ENCODE measurements at regions not wholly inside any gene's neighbourhood (a gene's known extent, or its start where the extent isn't known, plus 50 kb on each side); places are given as distances from the start of the nearest gene placed in this dataset.

- H3K4me3 ChIP-seq (ENCODE audit: low read length in 2 of 2), result no peak overlapping the region
These were observed 1791.6 kb downstream of the SUCLG1 start for GRCh38 chr2:82667491-82667890.

GRCh38 chr2:82665691-82666090 lies 1793.4 kb downstream of the SUCLG1 start:
- Histone ChIP-seq H3K9ac (ENCODE audit: low read length in 2 of 2) (no peak overlapping the region), H3K27me3 (ENCODE audit: control insufficient read depth in 1 of 2, insufficient read depth in 2 of 2, low read length in 2 of 2) (no peaks in the 10 kb centered on the region), H3K4me3 (ENCODE audit: low read length in 2 of 2) (no peak overlapping the region), H3K27ac (ENCODE audit: low read length) (no peak overlapping the region), H3K36me3 (ENCODE audit: control insufficient read depth in 2 of 2, insufficient read depth in 2 of 2, low read length in 2 of 2) (no peaks in the 10 kb centered on the region), H3K9me3 (ENCODE audit: control insufficient read depth in 2 of 2, low read length in 2 of 2) (no peaks in the 10 kb centered on the region), H3K4me1 (ENCODE audit: control insufficient read depth, insufficient read depth, low read length) (no peaks in the 10 kb centered on the region)

More at GRCh38 chr2:82667491-82667890, 1791.6 kb downstream of the SUCLG1 start:
- H3K27ac ChIP-seq (ENCODE audit: low read length), result no peak overlapping the region
- no peak overlapping the region for H3K9ac ChIP-seq (ENCODE audit: low read length in 2 of 2)
- no peaks in the 10 kb centered on the region for H3K9me3 ChIP-seq (ENCODE audit: control insufficient read depth in 2 of 2, low read length in 2 of 2)
- no peaks in the 10 kb centered on the region for H3K27me3 ChIP-seq (ENCODE audit: control insufficient read depth in 1 of 2, insufficient read depth in 2 of 2, low read length in 2 of 2)
- no peaks in the 10 kb centered on the region for H3K4me1 ChIP-seq (ENCODE audit: control insufficient read depth, insufficient read depth, low read length)
- no peaks in the 10 kb centered on the region for H3K36me3 ChIP-seq (ENCODE audit: control insufficient read depth in 2 of 2, insufficient read depth in 2 of 2, low read length in 2 of 2)

DNA sequence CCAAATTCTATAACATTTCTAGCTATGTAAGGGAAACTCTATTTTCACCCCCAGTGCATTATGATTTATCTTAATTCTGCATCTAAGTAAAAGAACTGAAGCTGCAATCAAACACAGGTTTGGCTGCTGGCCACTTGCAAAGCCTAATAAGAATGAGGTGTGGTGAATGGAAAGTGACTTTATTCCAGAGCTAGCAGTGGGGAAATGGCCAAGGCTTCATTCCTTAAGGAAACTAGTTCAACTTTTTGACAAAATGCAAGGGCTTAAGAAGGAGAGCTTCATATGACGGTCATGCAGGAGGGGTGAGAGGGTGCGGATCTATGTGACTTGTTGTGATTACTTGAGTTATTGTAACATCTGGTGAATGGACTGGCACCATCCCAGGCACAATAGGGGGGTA lies 1802.0 kb downstream of the SUCLG1 start:
- Histone ChIP-seq H3K9me3 (ENCODE audit: control insufficient read depth in 2 of 2, low read length in 2 of 2) (no peaks in the 10 kb centered on the region), H3K4me3 (ENCODE audit: low read length in 2 of 2) (no peak overlapping the region), H3K27ac (ENCODE audit: low read length) (no peak overlapping the region), H3K27me3 (ENCODE audit: control insufficient read depth in 1 of 2, insufficient read depth in 2 of 2, low read length in 2 of 2) (no peaks in the 10 kb centered on the region), H3K9ac (ENCODE audit: low read length in 2 of 2) (no peak overlapping the region), H3K36me3 (ENCODE audit: control insufficient read depth in 2 of 2, insufficient read depth in 2 of 2, low read length in 2 of 2) (no peaks in the 10 kb centered on the region), H3K4me1 (ENCODE audit: control insufficient read depth, insufficient read depth, low read length) (no peaks in the 10 kb centered on the region)

DNA sequence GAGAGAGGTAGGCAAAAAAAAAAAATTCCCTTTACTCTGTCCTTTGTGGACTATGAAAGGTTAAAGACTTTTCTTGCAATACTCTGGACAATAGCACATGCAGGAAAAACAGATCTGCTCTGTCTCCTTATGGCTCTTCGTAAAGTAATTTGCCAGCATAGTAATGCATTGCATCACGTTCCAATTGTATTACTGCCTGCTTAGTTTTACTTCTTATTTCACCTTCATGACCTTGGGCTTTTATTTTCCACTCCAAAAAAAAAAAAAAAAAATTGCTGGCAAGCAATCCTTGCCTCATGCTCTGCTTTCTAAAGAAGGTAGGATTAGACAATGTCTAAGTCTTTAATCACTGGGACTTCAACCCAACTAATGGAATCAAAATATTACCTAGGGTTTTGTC lies 1802.7 kb downstream of the SUCLG1 start:
- Histone ChIP-seq H3K4me1 (ENCODE audit: control insufficient read depth, insufficient read depth, low read length) (no peaks in the 10 kb centered on the region), H3K9ac (ENCODE audit: low read length in 2 of 2) (no peak overlapping the region), H3K27me3 (ENCODE audit: control insufficient read depth in 1 of 2, insufficient read depth in 2 of 2, low read length in 2 of 2) (no peaks in the 10 kb centered on the region), H3K9me3 (ENCODE audit: control insufficient read depth in 2 of 2, low read length in 2 of 2) (no peaks in the 10 kb centered on the region), H3K36me3 (ENCODE audit: control insufficient read depth in 2 of 2, insufficient read depth in 2 of 2, low read length in 2 of 2) (no peaks in the 10 kb centered on the region), H3K4me3 (ENCODE audit: low read length in 2 of 2) (no peak overlapping the region), H3K27ac (ENCODE audit: low read length) (no peak overlapping the region)

- no peak overlapping the region for H3K27ac ChIP-seq (ENCODE audit: low read length)
- no peak overlapping the region for H3K9ac ChIP-seq (ENCODE audit: low read length in 2 of 2)
- H3K36me3 ChIP-seq (ENCODE audit: control insufficient read depth in 2 of 2, insufficient read depth in 2 of 2, low read length in 2 of 2), result no peaks in the 10 kb centered on the region
- H3K9me3 ChIP-seq (ENCODE audit: control insufficient read depth in 2 of 2, low read length in 2 of 2), result peaks cover 0 to 5% of the 10 kb centered on the region in 2 donors
- H3K4me1 ChIP-seq (ENCODE audit: control insufficient read depth, insufficient read depth, low read length), result no peaks in the 10 kb centered on the region
- H3K27me3 ChIP-seq (ENCODE audit: control insufficient read depth in 1 of 2, insufficient read depth in 2 of 2, low read length in 2 of 2), result no peaks in the 10 kb centered on the region
- H3K4me3 ChIP-seq (ENCODE audit: low read length in 2 of 2), result no peak overlapping the region
These were observed 1807.0 kb downstream of the SUCLG1 start for GRCh38 chr2:82652117-82652516.

DNA sequence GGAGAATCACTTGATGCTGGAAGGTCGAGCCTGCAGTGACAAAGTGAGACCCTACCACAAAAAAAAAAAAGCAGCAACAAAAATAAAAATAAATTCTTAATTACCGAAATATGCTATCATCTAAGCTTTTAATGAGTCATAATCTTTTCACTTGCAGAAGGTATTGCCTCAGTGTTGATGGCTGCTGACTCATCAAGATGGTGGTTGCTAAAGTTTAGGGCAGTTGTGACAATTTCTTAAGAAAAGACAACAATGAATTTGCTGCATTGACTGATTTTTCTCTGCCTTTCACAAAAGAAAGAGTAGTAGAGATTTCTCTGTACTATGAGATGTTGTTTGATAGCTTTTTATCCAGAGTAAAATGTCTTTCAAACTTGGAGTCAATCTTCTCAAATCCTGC lies 1809.0 kb downstream of the SUCLG1 start:
- Histone ChIP-seq H3K9ac (ENCODE audit: low read length in 2 of 2) (no peak overlapping the region), H3K36me3 (ENCODE audit: control insufficient read depth in 2 of 2, insufficient read depth in 2 of 2, low read length in 2 of 2) (no peaks in the 10 kb centered on the region), H3K4me3 (ENCODE audit: low read length in 2 of 2) (no peak overlapping the region), H3K4me1 (ENCODE audit: control insufficient read depth, insufficient read depth, low read length) (no peaks in the 10 kb centered on the region), H3K27ac (ENCODE audit: low read length) (no peak overlapping the region), H3K9me3 (ENCODE audit: control insufficient read depth in 2 of 2, low read length in 2 of 2) (peaks cover 0 to 5% of the 10 kb centered on the region in 2 donors), H3K27me3 (ENCODE audit: control insufficient read depth in 1 of 2, insufficient read depth in 2 of 2, low read length in 2 of 2) (no peaks in the 10 kb centered on the region)

GRCh38 chr2:82641598-82642180 lies 1817.4 kb downstream of the SUCLG1 start:
- H3K36me3 ChIP-seq (ENCODE audit: control insufficient read depth in 2 of 2, insufficient read depth in 2 of 2, low read length in 2 of 2), result no peaks in the 10 kb centered on the region
- H3K27me3 ChIP-seq (ENCODE audit: control insufficient read depth in 1 of 2, insufficient read depth in 2 of 2, low read length in 2 of 2), result no peaks in the 10 kb centered on the region
- H3K9ac ChIP-seq (ENCODE audit: low read length in 2 of 2), result no peak overlapping the region
- H3K27ac ChIP-seq (ENCODE audit: low read length), result no peak overlapping the region
- no peak overlapping the region for H3K4me3 ChIP-seq (ENCODE audit: low read length in 2 of 2)
- no peaks in the 10 kb centered on the region for H3K4me1 ChIP-seq (ENCODE audit: control insufficient read depth, insufficient read depth, low read length)
- H3K9me3 ChIP-seq (ENCODE audit: control insufficient read depth in 2 of 2, low read length in 2 of 2), result no peaks in the 10 kb centered on the region

DNA sequence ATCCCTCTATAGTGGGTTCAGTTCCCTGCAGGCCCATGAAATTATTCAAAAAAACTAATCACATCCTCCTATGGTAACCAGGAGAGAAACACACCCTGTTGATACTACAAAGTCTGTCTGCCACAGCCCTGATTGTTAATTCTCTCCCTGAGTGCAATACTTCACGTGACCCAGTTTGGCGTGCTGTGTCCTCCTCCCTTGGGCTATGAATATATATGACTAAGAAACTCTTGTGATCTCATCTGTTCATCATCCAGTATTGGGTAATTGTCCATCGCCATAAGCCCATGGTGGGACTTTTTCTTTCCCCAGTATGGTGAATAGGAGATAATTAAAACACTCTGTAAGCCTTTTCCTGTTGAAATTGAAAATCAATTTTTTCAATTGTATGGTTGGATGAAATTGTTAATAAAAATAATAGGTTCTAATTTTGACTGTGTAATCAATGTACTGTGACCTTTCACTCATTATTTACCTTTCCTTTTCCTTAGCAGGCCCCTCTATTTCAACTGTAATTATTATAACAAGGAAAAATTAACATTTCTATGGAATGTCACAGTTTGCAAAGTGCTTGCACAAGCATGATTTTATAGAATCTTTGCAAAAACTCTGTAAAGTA lies 1822.6 kb downstream of the SUCLG1 start:
- H3K27ac ChIP-seq (ENCODE audit: low read length), result no peak overlapping the region
- H3K9ac ChIP-seq (ENCODE audit: low read length in 2 of 2), result no peak overlapping the region
- no peaks in the 10 kb centered on the region for H3K9me3 ChIP-seq (ENCODE audit: control insufficient read depth in 2 of 2, low read length in 2 of 2)
- H3K27me3 ChIP-seq (ENCODE audit: control insufficient read depth in 1 of 2, insufficient read depth in 2 of 2, low read length in 2 of 2), result no peaks in the 10 kb centered on the region
- no peaks in the 10 kb centered on the region for H3K4me1 ChIP-seq (ENCODE audit: control insufficient read depth, insufficient read depth, low read length)
- H3K36me3 ChIP-seq (ENCODE audit: control insufficient read depth in 2 of 2, insufficient read depth in 2 of 2, low read length in 2 of 2), result no peaks in the 10 kb centered on the region
- no peak overlapping the region for H3K4me3 ChIP-seq (ENCODE audit: low read length in 2 of 2)

GRCh38 chr2:82599021-82599420 lies 1860.1 kb downstream of the SUCLG1 start:
- H3K36me3 ChIP-seq (ENCODE audit: control insufficient read depth in 2 of 2, insufficient read depth in 2 of 2, low read length in 2 of 2), result no peaks in the 10 kb centered on the region
- no peak overlapping the region for H3K27ac ChIP-seq (ENCODE audit: low read length)
- H3K4me1 ChIP-seq (ENCODE audit: control insufficient read depth, insufficient read depth, low read length), result no peaks in the 10 kb centered on the region
- H3K4me3 ChIP-seq (ENCODE audit: low read length in 2 of 2), result no peak overlapping the region
- H3K9me3 ChIP-seq (ENCODE audit: control insufficient read depth in 2 of 2, low read length in 2 of 2), result no peaks in the 10 kb centered on the region
- H3K27me3 ChIP-seq (ENCODE audit: control insufficient read depth in 1 of 2, insufficient read depth in 2 of 2, low read length in 2 of 2), result no peaks in the 10 kb centered on the region
- no peak overlapping the region for H3K9ac ChIP-seq (ENCODE audit: low read length in 2 of 2)

DNA sequence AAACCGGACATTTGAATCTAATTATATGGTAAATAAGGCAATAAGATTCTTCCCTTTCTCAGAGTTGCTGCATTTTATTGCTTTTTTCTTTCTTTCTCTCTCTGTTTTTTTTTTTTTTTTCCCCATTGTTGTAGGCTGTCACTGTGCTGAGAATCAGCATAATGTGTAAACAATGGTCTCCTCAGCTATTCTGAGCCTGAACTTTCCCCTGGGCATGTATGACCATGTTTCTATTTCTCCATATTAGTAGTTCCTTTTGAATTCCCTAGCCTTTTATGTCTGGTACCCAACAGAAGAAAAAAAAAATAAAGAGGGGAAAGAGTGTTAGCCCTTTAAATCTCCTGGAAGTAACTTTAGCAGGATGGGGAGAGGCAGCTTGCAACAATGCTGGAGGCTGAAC lies 1862.5 kb downstream of the SUCLG1 start:
- Histone ChIP-seq H3K4me3 (ENCODE audit: low read length in 2 of 2) (no peak overlapping the region), H3K27me3 (ENCODE audit: control insufficient read depth in 1 of 2, insufficient read depth in 2 of 2, low read length in 2 of 2) (no peaks in the 10 kb centered on the region), H3K27ac (ENCODE audit: low read length) (no peak overlapping the region), H3K36me3 (ENCODE audit: control insufficient read depth in 2 of 2, insufficient read depth in 2 of 2, low read length in 2 of 2) (no peaks in the 10 kb centered on the region), H3K9ac (ENCODE audit: low read length in 2 of 2) (no peak overlapping the region), H3K4me1 (ENCODE audit: control insufficient read depth, insufficient read depth, low read length) (no peaks in the 10 kb centered on the region), H3K9me3 (ENCODE audit: control insufficient read depth in 2 of 2, low read length in 2 of 2) (no peaks in the 10 kb centered on the region)

DNA sequence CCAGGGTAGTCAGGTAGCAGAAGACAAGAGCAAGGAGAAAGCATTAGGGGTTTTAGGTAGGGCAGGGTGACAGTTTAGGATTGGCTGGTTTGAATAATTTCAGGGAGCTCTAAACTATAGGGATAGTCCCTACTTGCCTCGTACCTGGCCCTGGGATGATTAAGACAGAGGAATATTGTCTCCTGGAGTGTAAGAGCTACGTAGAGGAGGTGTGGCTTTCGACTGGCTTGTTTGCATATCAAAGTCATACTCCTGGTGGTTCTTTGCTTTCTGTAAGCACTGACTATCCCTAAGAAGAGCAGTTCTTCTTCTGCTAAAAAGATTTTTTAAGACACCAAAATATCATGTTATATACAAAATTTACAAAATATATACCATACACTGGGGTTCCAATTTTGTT lies 1867.4 kb downstream of the SUCLG1 start:
- H3K27me3 ChIP-seq (ENCODE audit: control insufficient read depth in 1 of 2, insufficient read depth in 2 of 2, low read length in 2 of 2), result no peaks in the 10 kb centered on the region
- H3K9me3 ChIP-seq (ENCODE audit: control insufficient read depth in 2 of 2, low read length in 2 of 2), result no peaks in the 10 kb centered on the region
- H3K4me3 ChIP-seq (ENCODE audit: low read length in 2 of 2), result no peak overlapping the region
- no peak overlapping the region for H3K27ac ChIP-seq (ENCODE audit: low read length)
- H3K4me1 ChIP-seq (ENCODE audit: control insufficient read depth, insufficient read depth, low read length), result no peaks in the 10 kb centered on the region
- H3K36me3 ChIP-seq (ENCODE audit: control insufficient read depth in 2 of 2, insufficient read depth in 2 of 2, low read length in 2 of 2), result no peaks in the 10 kb centered on the region
- no peak overlapping the region for H3K9ac ChIP-seq (ENCODE audit: low read length in 2 of 2)

All from stomach smooth muscle (tissue), 2 donors.